ENCODE measurements at regions not wholly inside any gene's neighbourhood (a gene's known extent, or its start where the extent isn't known, plus 50 kb on each side); places are given as distances from the start of the nearest gene placed in this dataset.
"Not testable (repeated sequence)": the region's sequence is repeated elsewhere in the genome, so short reads cannot be mapped to it uniquely, and the experiment has no call there.

DNA sequence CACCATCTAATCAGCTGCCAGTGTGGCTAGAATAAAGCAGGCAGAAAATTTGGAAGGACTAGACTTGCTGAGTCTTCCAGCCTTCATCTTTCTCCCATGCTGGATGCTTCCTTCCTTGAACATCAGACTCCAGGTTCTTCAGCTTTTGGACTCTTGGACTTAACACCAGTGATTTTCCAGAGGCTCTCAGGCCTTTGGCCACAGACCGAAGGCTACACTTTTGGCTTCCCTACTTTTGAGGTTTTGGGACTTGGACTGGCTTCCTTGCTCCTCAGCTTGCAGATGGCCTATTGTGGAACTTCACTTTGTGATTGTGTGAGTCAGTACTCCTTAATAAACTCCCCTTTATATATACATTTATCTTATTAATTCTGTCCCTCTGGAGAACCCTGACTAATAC is 129.8 kb upstream of the MB21D2 start:
- DNase-seq = not testable (repeated sequence)

DNA sequence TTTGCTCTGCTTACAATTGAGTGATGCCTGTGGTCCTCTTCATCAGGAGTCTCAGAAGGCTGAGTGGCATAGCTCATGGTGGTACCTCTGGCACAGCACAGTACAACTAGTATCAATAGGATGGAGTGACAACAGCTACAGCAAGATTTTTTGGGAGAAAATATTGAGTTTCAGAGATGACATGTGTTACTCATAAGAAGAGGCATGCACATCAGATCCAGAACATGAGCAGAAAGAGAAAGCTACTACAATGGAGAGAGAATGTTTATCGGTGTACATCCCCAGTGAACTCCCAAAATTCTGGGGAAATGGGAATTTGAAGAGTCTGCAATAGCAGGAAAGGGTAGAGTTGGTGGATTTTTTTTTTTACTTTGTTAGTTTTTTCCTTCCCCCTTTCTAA is 130.5 kb upstream of the MB21D2 start:
- no peak for DNase-seq

DNA sequence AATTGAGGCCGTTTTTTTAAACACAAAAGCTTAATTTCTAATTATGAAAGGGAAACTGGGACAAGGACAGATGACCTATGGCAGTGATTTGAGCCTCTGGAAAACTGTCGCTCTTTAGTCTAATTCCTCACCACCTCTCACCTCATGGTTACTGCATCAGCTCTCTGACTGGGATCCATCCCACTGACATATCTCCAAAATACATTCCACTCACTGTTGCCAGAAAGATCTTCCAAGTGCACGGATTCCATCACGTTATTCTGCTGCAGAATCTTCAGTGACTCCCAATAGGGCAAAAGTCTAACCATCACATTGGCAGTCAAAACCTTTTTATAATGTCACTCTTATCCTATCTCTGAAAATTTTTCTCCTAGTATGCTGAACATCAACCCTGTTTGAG is 132.3 kb upstream of the MB21D2 start:
- DNase-seq = peak in 1 of 3 donors; percentile 15

DNA sequence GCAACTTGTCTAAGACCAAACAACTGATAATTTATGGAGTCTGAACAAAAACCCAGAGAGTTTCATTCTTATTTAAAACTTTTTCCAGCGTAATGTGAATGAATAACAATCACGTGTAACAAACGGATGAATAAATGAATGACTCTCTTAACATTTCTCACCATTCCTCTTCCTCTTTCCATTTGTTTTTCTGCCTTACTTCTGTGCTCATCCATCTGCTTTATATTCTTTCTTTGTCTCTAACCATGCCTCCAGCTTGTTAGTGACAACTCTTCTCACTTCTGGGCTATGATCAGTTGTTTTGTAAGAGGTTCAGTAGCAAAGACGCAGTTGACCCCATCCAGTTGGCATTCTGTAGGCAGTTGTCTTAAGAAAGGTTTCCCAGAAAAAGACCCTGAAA is 133.7 kb upstream of the MB21D2 start:
- DNase-seq = peak in 1 of 3 donors; percentile 4

DNA sequence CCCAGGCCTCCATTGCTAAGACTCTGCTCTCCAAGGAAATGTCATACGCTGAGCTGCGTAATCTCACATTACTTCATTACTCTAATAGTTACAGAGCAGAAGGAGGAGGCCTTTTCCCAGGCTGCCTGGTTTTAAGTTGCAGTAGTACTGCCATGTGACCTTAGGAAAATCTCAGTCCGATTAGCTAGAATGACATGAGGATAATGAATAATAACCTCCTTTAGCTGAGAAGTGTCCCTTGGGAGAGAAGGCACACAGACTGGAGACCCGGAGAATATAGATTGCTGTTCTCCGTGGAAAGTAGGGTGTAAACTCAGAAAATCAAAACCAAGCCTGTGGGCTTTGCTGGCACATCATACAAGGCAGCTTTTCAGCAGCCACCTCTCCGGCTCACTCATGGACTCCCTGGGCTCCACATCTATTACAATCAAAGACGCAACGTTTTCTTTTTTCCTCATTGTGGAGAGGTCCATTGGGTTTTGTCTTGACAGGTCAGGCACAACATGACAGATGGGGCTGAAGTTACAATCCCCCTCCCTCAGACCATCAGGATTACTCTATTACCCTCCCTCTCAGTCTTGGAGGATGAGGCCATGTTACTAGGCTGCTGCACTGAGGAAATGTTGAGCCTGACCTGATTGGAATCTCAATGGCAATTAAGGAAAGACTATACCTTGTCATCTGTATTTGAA is 134.8 kb upstream of the MB21D2 start:
- DNase-seq = no peak

DNA sequence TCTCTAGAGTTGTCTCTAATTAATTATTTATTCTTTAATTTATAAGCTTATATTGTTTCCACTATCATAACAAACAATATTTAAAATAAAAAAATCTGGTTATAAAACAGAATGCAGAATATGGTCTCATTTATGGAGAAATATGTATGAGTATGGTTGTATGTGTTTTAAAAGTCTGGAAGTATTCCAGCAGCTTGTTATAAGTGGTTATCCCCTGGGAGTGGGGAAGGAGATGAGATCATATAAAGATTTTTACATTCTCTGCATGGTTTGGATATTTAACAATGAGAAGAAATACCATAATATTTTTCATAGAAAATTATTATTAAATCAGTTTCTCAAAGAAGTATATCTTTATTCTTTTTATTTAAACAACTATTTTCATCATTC is 135.4 kb upstream of the MB21D2 start:
- DNase-seq = no peak

DNA sequence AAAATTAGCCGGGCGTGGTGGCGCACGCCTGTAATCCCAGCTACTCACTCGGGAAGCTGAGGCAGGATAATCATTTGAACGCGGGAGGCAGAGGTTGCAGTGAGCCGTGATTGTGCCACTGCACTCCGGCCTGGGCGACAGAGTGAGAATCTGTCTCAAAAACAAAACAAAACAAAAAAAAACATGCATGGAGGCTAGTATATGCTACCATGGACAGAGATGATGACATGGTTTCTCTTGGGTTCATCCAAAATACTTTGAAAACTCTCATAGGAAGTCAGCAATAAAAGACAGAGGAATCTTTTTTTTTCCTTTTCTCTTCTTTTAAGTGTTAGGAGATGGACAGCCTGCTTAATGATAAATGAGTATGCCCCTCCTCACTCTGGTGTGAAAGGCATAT is 137.7 kb upstream of the MB21D2 start:
- no peak for DNase-seq

DNA sequence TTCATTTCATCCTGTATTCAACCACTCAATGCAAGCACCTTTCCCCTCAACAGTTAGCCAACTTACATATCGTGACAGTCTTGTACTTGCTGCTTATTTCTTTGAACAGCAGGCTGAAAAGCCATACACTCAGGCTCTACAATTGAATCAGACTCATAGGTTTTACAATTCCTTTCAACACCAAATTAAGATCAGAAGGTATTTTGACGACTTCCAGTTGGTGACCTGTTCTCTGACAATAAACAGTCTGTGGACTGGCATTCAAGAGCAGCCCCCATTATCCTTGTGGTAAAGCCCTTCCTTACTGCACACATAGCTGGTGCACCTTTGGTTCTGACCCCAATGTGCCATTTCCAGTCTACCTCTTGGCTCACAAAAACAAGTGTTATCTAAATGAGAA is 140.0 kb upstream of the MB21D2 start:
- DNase-seq = no peak

DNA sequence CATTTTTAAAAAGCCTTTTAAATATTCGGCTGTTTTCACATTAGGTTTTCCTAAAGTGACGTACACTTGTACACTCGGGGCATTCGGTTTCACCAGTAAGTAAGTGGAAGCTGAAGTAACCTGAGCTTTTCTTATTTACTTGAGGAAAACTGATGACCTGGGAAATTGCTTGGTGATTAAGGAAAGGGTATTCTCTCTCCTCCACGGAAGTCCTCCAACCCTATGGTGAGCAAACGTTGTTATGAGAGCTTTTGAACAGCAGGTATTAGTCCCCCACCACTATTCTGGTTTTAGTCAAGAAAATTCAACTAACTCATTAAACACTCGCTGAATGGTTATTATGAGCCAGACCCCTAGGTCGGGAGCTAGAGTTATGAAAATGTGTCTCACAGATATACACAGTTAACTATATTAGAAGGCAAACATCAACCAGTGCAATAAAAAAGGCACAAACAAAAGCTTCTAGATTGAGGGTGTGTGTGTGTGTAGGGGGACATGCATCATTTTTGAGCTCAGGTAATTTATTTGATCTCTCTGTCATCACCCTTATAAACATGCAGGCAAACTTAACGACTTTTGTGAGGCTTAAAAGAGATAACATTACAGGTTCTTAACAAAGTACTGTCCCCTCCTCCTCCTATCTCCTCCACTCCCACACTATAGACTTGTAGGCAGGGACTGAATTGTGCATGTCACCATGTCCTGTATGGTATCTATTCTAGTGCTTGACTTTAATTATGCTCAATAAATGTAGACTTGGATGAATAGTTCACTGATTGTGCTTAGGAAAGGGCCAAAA is 143.3 kb upstream of the MB21D2 start:
- no peak for DNase-seq

DNA sequence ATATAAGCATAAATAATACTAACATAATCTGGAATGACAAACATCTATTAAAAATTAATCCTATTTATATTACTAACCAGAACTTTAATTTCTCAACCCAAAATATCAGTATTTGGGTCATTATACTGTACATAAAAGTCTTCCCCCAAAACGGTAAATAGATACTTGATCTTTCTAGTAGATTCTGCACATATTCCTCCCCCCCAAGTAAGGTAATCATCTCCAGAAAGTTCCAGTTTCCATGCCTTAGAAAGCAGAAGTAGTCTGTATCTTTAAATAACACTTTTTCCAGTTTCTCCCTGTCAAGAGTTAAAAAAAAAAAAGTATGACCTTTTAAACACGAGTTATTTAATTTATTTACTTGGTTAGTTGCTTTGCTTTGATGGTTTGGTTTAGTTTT is 150.7 kb upstream of the MB21D2 start:
- peak in 1 of 3 donors; percentile 13 for DNase-seq

DNA sequence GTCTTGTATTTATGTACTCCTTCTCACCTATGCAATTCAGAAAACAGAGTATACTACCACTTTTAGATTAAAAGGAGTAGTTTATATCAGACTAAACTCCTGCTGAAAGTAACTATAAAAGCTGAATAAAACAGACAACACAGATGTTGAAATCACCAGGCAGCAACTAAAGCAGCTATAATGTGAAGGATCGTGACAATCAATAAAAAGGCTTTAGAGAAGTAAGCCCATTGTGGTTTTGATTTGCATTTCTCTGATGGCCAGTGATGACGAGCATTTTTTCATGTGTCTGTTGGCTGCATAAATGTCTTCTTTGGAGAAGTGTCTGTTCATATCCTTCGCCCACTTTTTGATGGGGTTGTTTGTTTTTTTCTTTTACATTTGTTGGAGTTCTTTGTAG is 152.1 kb upstream of the MB21D2 start:
- DNase-seq = peak in 1 of 3 donors; percentile 4

DNA sequence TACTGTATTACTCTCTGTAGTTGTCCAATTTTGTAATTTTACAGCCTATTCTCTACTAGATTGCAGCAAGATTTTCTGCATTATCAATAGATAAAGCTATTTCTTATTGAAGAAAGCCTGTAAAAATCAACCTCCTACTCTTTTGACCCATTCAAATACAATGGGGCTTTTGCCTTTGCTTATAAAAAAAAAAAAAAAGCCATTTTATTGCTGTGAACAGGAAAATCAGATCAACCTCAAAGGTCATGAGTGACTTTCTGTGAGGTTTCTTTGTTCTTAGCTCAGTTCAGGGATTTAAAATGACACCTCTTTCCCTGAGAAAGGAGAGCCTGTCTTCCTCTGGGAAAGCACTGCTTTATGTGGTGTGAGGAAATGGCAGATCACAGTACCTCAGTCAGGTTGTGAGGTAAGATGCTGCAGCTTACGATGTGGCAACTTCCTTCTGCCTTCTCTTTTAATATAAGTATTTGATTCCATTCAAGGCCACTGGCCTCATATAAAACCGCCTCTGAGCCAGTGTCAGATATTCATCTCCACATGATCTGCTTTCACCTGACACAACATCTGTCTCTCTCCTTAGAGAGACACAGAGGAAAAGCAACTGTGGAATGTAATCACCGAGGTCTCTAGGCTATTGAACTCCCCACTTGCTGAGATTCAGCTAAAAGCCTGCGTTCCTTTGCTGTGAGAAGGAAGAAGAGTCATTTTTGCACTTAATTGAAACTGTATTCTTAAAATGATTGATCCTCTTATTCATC is 161.5 kb upstream of the MB21D2 start:
- no peak for DNase-seq

DNA sequence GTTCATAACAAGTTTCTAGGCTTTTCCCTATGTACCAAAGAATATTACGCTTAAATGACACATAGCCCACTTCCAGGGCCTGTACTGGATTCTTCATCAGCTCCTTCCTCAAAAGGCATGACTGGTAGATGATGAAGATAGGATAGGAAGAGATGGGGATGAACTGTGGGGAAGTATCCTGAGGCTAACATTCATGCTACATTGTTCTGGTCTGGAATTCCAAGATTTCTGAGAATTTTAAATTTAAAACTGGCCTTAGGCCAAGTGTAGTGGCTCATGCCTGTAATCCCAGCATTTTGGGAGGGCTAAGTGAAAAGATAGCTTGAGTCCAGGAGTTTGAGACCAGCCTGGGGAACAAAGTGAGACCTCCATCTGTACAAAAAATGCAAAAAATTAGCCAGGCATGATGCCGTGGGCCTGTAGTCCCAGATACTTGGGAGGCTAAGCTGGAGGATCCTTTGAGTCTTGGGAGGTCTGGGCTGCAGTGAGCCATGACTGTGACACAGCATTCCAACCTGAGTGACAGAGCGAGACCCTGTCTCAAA is 160.1 kb upstream of the PLAAT1 start:
- DNase-seq = no peak

DNA sequence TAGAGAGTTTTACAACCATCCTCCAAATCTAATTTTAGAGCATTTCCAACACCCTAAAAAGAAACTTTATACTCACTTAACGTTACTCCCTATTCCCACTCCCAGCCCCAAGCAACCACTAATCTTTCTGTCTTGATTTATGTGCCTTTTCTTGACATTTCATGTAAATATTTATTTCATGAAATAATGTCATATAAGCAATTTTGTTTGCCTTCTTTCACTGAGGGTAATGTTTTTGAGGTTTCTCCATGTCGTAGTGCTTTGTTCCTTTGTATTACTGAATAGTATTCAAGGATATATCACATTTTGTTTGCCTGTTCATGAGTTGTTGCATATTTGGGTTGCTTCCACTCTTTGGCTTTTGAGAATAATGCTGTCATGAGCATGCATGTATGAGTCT is 155.4 kb upstream of the PLAAT1 start:
- DNase-seq = no peak

DNA sequence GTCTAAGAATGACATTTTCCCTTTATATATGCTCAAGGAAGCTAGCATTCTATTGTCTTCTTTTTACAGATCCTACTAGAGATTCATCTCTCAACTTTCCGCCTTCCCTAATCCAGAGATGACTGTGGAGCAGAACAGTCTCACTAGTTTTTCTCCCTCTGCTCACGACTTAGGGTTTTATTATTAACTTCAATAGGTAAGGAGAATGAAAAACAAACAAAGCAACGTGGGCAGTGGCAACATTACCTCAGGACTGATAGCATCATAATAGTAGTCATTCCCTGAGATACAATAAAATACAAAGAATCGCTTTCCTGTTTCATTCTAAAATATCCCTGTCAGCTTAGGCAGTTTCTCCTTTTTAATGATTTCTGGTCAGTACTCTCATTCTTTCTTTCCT is 154.3 kb upstream of the PLAAT1 start:
- DNase-seq = no peak

DNA sequence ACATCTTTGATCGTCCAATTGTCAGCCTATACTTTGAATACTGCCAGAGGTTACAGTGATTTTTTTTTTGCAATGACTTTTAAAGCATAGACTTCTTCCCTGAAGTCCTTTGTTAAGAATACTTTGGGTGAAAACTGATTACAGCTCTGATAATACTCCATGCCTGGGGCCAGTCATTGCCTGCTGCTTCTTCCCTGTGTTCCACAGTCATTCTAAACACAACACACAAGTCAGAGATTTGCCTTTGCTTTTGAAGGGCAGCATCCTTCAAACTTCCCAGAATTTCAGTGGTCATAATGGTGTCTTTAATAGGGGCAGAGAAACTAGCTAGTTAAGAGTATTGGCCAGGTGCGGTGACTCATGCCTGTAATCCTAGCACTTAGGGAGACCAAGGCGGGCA is 153.7 kb upstream of the PLAAT1 start:
- no peak for DNase-seq

DNA sequence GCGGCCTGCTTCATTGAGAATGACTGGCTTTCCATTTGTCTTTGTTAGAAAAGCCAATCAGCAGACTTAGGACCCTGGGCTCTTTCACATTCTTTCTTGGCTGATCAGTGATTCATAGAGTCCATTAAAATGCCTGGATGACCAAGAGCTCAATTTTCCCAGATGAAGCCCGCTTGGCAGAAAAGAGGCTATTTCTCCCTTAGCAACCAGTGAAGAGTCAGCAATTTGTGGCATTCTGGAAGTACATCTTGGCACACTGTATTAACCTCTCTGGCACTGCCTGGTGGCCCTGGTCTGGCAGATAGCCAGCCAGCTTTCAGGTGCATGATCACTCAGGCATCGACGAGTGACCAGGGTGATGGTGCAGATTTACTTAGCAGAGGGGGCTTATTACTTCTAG is 145.7 kb upstream of the PLAAT1 start:
- no peak for DNase-seq

DNA sequence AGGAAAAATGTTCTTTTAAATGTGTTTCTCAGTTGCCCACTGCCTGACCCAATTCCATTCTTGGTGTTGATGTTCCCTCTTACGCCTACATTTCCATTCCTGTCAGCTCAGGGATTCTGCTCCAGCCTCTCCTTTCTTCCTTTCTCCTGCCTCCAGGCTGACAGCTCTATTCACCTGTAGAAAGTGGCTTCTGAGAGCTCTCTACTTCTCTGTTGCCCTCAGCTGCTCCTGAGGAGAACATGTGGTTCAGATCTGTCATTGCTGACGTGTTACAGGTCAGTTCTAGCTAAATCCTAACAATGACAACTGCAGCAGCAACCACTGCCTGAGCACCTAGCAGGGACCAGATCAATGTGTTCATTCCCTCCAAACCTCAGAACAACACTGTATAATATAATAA is 144.9 kb upstream of the PLAAT1 start:
- no peak for DNase-seq

DNA sequence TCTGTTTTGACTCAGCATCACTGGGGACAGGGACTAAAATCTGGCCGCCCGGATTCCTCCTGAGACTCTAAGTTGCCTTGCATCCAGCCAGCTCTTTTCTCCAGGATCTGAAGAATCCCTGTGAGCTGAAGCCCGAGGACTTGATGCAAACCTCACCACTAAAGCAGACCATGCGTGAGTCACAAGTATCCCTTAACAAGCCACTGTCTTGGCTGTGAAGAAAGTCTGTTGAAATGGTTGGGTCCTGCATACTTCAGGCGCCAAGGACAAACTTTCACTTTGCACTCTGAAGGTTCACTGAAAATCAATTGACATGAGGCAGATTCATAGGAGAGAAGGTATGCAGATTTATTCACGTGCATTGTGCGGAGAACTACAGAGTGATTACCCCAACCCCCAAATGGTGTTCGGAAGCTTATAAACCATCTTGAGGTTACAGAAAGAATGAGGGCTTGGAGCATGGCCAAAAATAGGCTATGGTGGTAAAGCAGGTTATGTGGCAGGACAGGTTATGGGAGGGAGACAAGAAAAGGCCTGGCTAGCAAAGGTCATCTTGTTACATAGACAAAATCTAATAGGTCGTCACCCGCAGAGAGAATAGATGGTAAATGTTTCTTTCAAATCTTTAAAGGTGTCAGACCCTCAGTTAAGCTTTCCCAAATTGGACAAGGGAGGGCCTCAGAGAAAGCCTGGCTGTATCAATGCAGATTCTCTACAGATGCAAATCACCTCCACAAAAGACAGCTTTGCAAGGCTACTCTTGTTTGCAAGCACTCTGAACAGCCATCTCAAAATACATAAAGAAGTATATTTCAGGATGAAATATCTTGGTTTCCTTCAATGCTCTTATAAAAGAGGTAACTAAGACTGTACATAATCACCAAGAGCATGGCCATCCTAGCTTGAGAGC is 126.3 kb upstream of the PLAAT1 start:
- no peak for DNase-seq

DNA sequence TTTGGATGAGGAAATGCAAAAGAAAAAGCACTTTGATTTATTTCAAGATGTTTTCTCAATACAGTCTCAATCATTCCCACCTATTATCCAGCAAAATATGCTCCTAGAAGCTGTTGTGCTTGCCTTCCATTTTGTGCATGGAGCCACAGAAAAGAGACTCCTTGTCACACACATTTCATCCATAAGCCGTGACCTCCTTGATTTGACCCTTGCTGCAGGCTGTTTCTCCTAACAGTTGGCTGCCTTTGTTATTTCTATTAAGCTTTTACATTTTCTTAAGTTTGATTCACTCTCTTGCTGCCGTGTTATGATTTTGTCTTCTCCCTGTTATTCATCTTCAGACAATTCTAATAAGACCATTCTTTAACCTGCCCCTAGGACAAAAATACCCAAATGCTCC is 124.2 kb upstream of the PLAAT1 start:
- no peak for DNase-seq

DNA sequence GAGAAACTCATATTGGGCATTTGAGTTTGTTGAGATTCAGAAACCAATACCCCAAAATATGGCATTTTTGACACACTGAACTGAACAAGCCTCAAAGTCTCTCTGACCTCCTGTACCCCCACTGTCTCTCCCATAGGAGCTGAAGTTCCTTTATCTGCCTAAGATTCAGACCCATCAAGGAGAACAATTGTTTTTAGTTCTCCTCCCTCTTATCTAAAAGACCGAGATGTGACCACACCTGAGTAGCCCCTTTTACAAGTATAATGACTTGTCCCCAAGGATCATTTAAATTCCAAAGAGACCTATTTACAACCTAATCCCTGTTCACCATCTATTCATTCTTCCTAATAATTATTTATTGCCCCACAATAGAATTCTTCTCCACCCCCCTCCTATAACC is 122.1 kb upstream of the PLAAT1 start:
- no peak for DNase-seq

DNA sequence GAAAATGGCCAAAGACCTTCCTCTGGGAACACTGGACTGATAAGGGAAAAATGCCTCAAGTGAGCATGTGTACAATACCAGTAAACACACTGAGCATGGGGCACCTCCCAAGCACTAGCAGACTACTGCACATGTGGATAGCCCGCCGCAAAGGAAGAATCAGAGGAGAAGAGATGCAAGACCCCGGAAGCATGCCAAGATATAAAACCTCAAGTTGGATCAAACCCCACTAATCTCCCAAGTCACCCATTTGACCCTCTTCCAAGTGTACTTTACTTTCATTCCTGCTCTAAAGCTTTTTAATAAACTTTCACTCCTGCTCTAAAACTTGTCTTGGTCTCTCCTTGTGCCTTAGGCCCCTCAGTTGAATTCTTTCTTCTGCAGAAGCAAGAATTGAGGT is 121.1 kb upstream of the PLAAT1 start:
- no peak for DNase-seq

DNA sequence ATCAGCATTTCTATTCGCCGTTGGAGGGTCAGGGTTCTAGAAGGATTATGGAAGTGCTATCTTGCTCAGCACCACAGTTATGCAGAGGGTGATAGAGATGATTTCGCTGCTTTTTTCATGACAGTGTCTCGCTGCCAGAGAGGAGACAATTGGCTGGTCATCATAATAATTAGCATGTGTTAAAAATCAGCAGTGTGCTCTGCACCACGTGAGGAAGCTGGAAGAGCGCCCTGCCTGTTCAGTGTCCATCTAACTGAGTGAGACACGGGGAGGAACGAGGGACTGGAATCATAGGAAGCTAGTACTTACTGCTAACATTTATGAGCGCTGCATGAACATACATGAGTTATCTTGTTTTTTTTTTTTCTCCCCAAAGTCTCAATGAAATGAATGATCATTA is 116.2 kb upstream of the PLAAT1 start:
- no peak for DNase-seq
